ENCODE measurements at regions not wholly inside any gene's neighbourhood (a gene's known extent, or its start where the extent isn't known, plus 50 kb on each side); places are given as distances from the start of the nearest gene placed in this dataset.
"Not testable (repeated sequence)": the region's sequence is repeated elsewhere in the genome, so short reads cannot be mapped to it uniquely, and the experiment has no call there.

GRCh38 chr10:94091649-94092048 lies 97.9 kb downstream of the PLCE1 start:
- no peak for DNase-seq

DNA sequence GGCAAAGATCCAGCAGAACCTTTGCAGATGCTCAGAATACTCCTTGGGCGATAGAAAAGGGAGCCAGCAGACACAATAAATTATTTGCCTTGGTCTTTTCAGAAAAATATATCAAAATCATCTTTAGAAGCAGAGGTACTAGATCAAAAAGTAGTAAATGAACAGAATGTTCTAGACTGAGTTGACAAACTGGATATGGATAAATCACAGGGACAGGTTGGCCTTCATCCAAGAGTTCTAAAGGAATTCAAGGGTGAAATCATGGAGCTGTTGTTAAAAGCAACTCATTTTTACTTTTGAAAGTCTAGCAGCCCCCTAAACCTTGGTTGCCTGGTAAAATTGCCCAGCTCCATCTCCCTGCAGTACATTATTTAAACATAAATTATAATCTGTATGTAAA lies 99.1 kb downstream of the PLCE1 start:
- DNase-seq = no peak

- DNase-seq = no peak
Observed at GRCh38 chr10:94093286-94093905, 99.7 kb downstream of the PLCE1 start.

DNA sequence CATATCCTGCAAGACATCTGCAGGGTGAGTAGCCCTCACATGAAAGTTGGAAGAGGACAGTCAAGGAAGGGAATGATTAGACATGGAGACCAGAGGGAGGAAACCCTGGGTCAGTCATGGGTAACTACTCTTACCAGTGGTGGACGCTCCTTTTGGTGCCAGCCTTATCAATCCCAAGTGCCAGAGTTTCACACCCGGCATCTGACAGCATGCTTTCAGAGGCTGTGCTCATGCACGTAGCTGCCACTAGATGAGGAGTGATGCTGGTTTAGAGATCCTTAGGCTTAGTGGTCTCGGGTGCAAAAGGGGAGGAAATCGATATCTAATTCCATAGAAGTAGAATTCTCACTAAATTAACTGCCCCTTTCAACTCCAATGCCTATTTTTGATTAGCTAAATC lies 100.8 kb downstream of the PLCE1 start:
- DNase-seq = no peak

DNA sequence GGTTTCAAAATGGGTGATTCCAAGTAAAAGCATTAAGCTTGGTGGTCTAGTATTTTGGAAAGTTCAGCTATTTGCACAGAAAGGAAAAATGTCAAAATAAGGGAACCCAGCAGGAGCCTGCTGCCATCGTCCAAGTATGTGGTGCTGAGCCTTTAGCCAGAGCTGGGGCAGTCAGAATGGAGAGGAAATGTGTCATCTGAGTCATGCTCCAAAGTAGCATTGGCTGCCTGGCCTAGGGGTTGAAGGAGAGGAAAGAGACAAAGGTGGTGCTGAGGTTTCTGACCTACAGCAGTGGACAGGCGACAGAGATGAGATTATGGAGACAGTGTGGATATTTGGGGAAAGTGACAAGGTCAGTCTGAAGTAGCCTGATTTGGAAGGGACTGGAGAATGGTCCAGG lies 103.9 kb downstream of the PLCE1 start:
- DNase-seq = no peak

DNA sequence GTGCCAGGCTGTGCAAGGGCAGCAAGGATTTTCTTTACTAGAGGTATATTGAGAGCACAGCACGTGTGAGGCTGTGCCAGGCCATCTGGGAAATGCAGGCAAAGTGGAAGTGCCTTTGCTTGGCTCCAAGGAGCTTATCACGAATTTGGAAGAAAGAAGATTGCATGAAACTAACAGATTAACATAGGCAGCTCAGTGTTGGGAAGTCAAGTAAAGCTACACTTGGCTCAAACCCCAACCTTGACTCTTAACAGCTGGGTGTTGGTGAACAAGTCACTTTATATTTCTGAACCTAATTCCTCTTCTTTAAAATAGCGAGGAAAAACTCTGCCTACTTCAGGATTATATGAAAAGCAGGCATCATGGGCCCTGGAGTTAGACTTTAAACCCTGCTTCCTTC lies 105.2 kb downstream of the PLCE1 start:
- no peak for DNase-seq

DNA sequence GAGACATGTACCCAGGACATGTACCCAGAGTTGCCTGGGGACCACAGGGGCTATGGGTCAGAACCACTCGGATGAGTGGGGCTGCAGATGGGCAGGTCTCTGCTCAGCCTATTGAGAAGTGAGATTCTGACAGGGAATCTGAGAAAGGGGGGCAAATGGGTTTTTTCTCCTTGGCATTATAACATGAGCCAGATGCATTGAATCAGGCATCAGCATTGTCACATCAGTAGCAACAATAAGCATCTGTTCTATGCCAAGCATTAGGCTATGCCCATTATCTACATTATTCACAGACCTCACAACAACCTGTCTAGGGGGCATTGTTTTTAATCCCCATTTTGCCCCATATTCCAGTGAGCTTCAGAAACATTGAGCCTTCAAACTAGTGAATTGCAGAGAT lies 108.2 kb downstream of the PLCE1 start:
- no peak for DNase-seq

DNA sequence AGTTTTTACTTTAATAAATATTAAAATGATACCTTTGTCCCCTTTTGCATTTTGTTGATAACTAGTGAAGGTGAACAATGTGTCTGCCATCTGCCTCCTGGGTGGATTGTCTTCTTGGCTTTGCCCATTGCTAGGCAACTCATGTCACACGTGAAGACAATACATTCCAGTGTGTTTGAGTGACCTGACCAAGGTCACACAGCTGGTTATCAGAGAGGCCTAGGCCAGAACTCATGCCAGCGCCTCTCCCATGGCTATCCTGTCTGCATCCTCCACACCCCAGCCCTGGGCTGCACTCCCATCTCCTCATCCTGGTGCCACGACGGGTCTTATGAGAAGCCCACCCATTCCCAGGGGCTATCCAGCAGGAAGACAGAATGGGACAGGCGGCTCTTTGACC lies 108.7 kb downstream of the PLCE1 start:
- no peak for DNase-seq

DNA sequence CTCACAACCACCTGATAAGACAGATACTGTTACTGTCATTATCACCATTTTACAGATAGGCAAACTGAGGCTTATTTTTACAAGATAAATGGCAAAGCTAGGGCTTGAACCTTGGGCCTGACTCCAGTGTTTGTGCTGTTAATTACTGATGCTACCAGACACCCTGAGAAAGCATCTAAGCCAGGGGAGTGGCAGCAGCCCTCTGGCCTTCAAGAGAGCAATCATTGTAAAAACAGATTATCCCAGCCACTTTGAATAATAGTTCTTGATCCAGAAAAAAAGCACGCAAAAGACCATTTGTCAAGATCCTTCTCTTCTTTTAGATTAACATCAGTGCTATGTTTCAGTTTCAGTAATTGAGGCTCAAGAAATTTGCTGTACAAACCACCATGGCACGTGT lies 109.5 kb downstream of the PLCE1 start:
- no peak for DNase-seq

DNA sequence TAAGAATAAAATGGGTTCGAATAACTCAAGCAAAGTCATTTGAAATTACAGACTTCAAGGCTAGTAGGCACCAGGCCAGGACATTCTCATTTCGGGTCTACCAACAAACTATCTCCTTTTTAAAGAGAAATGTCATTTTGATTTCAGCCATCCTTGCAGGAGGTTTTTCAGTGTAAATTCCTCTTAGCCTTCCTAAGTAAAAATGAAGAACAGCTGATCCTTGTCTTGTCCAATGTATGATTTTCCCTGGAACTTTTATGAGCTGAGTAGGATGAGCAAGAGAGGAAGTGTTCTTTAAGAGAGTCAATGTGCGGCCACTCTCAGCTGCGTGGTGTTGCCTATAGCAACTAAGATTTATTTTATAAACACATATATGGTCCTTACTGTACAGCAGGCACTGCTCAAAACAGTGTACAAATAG lies 110.1 kb downstream of the PLCE1 start:
- DNase-seq = no peak

GRCh38 chr10:94104316-94105000 lies 110.7 kb downstream of the PLCE1 start:
- no peak for DNase-seq

GRCh38 chr10:94105226-94105625 lies 111.5 kb downstream of the PLCE1 start:
- DNase-seq = no peak

GRCh38 chr10:94107191-94107590 lies 113.5 kb downstream of the PLCE1 start:
- no peak for DNase-seq

- no peak for DNase-seq
Observed at GRCh38 chr10:94108200-94108599, 114.5 kb downstream of the PLCE1 start.

- DNase-seq = no peak
Observed at GRCh38 chr10:94111367-94111766, 117.6 kb downstream of the PLCE1 start.

DNA sequence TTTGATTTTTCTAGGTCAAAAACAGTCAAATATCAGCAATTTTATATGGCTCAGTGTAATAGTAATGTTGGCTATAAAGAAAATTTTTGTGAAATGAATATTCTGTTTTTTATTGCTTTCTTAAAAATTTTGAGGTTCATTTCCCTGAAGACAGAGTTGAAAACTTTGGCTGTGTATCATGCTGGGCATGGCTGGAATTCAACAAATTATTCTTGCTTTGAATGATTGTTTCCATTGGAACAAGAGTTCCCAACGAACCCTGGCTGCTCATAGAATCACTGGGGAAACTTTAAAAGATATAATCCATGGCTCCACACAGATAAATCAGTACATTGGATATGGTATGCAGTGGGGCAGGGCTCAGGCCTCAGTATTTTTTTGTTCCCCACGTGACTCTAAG lies 118.6 kb downstream of the PLCE1 start:
- no peak for DNase-seq

DNA sequence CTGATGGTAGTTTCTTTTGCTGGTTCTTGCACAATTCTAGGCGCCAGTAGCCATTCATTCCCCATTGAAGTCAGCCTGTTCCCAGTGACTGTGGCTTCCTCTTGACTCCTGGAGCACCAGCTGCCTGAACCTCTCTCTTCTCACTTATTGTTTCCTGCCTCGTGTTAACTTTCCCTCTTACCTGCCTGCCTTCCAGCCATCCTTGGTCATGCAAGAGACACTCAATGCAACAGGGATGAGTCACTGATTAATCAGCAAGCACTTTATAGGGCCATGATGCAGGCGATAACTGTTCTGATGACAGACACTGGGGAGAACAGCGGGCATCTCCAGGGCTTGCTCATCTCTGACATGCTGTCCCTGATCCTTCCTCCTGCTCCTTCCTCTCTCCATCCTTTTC lies 122.0 kb downstream of the PLCE1 start:
- no peak for DNase-seq

GRCh38 chr10:94116848-94117247 lies 123.1 kb downstream of the PLCE1 start:
- no peak for DNase-seq

DNA sequence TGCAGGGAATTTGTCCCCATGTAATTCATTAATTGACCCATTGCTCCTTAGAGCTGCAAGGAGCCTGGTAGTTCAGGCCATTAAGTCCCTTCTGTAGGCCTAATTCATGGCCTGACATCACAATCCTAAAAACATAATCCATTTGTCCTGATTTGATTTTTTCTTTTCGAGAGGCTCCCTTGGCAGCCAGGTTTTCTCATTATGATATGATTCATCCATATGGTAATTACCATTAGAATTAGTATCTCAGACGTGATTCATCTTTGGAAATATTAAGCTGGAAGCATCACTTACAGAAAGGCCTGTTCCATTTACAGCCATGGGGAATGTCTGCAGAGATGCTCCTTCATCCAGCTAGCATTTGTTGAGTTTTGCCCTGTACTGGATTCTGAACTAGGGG lies 128.5 kb downstream of the PLCE1 start:
- DNase-seq = no peak

DNA sequence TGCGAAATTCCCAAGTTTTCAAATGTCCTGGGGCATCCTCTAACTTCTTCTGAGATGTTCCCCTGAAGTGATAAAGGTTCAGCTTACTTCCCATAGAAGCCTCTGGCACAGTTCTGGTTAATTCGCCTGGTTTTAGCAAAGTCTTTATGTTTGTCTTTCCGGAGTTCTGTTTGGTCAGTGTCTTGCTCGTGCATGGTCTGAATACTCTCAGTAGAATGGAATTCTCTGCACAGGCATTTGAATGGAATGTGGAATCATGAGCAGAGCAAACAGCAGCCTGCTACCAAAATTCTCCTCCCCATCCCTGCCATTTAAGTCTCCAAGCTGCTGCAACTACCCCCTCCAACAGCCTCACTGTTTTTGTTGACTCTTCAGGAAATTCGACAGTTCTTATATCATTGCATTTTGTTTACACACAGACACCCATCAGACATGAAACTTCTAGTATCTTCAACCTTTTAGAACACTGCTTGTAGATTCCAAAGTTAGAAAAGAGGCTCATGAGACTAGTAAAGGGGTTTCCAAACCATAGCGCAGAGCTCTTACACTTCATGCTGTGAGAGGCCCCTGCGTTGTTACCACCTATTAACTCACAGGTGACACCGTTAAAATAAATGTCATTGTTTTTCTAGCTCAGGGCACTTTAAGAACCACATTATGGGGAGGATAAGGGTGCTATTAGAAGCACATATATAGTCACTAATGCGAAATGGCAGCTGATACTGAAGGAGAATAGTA lies 129.7 kb downstream of the PLCE1 start:
- DNase-seq = no peak

DNA sequence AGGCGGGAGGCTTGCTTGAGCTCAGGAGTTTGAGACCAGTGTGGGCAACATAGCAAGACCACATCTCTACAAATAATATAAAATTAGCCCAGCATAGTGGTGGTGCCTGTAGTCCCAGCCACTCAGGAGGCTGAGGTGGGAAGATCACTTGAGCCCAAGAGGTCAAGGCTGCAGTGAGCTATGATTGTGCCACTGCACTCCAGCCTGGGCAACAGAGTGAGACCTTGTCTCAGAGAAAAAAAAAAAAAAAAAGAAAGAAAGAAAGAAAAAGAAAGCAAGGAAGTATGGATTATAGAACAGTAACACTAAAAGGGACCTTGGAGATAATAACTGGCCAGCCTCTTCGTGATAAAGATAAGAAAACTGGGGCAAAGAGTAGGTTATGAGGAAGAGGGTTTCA lies 130.4 kb downstream of the PLCE1 start:
- DNase-seq = not testable (repeated sequence)

DNA sequence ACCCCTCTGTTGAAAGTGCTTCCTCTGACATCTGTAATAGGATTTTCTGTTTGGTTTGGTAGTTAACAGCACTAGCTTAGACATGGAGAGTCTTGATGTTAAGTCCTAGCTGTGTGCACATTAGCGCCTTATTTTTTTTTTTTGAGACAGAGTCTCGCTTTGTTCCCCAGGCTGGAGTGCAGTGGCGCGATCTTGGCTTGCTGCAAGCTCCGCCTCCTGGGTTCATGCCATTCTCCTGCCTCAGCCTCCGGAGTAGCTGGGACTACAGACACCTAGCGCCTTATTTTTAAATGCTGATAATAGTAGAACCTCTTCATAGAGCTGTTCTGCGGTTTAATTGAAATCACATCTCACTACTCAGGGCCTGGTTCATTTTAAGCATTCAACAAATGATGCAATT lies 131.5 kb downstream of the PLCE1 start:
- DNase-seq = not testable (repeated sequence)

DNA sequence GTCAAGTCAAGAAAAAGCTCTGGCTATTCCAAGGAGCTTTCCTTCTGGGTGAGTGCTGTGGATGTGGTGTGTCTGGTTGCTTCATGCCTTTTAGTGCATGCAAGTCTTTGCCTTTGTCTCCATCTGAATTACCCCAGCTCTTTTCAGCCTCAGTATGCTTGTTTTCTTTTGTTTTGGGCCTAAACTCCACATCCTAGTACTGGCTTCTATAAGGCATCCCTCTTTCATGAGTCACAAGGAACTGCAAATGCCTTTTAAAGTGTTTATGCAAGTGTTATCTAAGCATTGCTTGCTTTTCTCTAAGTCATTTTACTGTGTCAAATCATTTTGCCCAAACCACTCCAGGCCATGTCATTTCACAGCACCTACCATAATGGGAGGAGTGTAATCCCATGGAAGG lies 132.1 kb downstream of the PLCE1 start:
- DNase-seq = no peak

GRCh38 chr10:94129393-94130130 lies 135.8 kb downstream of the PLCE1 start:
- DNase-seq = no peak
